ENCODE measurements at regions not wholly inside any gene's neighbourhood (a gene's known extent, or its start where the extent isn't known, plus 50 kb on each side); places are given as distances from the start of the nearest gene placed in this dataset.

DNA sequence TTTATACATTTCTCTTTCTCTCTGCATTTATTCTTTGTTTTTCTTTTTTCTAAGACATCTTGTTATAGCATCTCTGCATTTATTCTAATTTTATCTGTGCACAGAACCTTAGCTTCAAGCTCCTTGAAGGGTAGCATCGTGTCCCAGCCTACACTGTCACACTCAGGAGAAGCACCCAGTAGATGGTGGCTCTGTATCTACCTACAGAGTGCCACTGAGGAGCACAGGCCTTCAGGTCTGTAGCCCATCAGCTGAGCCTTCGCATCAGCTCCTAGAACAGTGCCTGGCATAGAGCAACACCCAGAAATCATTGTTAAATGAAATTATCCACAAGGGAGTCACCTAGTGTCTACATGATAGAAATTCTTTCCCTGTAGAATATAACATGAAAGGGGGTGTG lies 203.0 kb upstream of the KLF14 start:
- Histone ChIP-seq H3K9me3 (no peaks in the 10 kb centered on the region), H3K36me3 (peaks cover 0 to 11% of the 10 kb centered on the region in 2 donors), H3K4me1 (peaks cover 60 to 68% of the 10 kb centered on the region in 2 donors), H3K4me3 (peak overlapping the region in 2 of 4 donors; percentile 69 to 81), H3K27me3 (no peaks in the 10 kb centered on the region), H3K27ac (peak overlapping the region; percentile 91 to 97 (median 94))
- TF ChIP-seq POLR2A (IDR thresholded peaks at IDR 0.05), result no peak
- TF ChIP-seq, protein P1, sequence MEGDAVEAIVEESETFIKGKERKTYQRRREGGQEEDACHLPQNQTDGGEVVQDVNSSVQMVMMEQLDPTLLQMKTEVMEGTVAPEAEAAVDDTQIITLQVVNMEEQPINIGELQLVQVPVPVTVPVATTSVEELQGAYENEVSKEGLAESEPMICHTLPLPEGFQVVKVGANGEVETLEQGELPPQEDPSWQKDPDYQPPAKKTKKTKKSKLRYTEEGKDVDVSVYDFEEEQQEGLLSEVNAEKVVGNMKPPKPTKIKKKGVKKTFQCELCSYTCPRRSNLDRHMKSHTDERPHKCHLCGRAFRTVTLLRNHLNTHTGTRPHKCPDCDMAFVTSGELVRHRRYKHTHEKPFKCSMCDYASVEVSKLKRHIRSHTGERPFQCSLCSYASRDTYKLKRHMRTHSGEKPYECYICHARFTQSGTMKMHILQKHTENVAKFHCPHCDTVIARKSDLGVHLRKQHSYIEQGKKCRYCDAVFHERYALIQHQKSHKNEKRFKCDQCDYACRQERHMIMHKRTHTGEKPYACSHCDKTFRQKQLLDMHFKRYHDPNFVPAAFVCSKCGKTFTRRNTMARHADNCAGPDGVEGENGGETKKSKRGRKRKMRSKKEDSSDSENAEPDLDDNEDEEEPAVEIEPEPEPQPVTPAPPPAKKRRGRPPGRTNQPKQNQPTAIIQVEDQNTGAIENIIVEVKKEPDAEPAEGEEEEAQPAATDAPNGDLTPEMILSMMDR (IDR thresholded peaks at IDR 0.05 in 4 of 5, conservative IDR thresholded peaks at IDR 0.05 in 1 of 5), result no peak
- DNase-seq (no peak), ATAC-seq (no peak)
- intact Hi-C loops (cut with DNase I; ENCODE audit: low total_unique reads) (no loop called here), in situ Hi-C loops (cut with MboI; ENCODE audit: low sequenced_read_pairs in 4 of 4) (no loop called here)

DNA sequence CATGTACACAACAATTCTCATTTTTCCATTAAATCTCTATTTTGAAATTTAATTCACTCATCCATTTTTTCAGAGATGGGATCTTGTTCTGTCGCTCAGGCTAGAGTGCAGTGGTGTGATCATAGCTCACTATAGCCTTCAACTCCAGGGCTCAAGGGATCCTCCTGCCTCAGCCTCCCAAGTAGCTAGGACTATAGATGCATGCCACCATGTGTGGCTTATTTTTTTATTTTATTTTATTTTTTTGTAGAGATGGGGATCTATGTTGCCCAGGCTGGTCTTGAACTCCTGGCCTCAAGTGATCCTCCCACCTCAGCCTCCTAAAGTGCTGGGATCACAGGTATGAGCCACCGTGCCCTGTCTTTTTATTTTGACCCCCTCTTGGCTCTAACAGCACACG lies 203.8 kb upstream of the KLF14 start:
- no peak for TF ChIP-seq POLR2A (IDR thresholded peaks at IDR 0.05)
- TF ChIP-seq, protein P1 (IDR thresholded peaks at IDR 0.05 in 4 of 5, conservative IDR thresholded peaks at IDR 0.05 in 1 of 5), result no peak
- H3K27me3 ChIP-seq, result no peaks in the 10 kb centered on the region
- H3K9me3 ChIP-seq, result no peaks in the 10 kb centered on the region
- in situ Hi-C loops (cut with MboI; ENCODE audit: low sequenced_read_pairs in 4 of 4), result no loop called here
- intact Hi-C loops (cut with DNase I; ENCODE audit: low total_unique reads), result no loop called here
- peaks cover 0 to 11% of the 10 kb centered on the region in 2 donors for H3K36me3 ChIP-seq
- H3K4me3 ChIP-seq, result peak overlapping the region in 3 of 4 donors; percentile 67 to 81 (median 69)
- no peak for ATAC-seq
- no peak for DNase-seq
- H3K4me1 ChIP-seq, result peaks cover 53 to 65% of the 10 kb centered on the region in 2 donors
- H3K27ac ChIP-seq, result peak overlapping the region; percentile 91 to 97 (median 94)

DNA sequence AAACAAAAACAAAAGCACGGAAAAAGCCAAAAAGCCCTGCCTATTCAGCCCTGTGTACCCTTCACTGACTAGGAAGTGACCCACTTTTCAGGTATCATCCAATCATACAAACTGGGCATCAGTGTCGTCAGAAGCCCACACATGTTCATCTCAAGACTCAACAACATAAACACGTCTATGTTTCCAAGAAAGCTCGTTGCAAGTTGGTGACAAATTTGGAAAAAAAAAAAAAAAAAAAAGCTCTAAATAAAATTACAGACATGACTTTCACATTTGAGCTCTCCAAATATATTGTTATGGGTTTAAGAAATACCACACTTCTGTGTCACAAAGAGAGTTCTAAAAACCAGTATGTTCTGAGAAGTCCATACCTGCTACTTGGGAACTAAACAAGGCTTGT lies 204.7 kb upstream of the KLF14 start:
- Histone ChIP-seq H3K4me3 (peak overlapping the region; percentile 61 to 81 (median 68)), H3K27me3 (no peaks in the 10 kb centered on the region), H3K4me1 (peaks cover 44 to 65% of the 10 kb centered on the region in 2 donors), H3K9me3 (no peaks in the 10 kb centered on the region), H3K36me3 (peaks cover 0 to 11% of the 10 kb centered on the region in 2 donors), H3K27ac (peak overlapping the region; percentile 91 to 97 (median 94))
- intact Hi-C loops (cut with DNase I; ENCODE audit: low total_unique reads) (no loop called here), in situ Hi-C loops (cut with MboI; ENCODE audit: low sequenced_read_pairs in 4 of 4) (no loop called here)
- DNase-seq, result no peak
- peak in 1 of 2 donors; percentile 12 for ATAC-seq
- TF ChIP-seq POLR2A (IDR thresholded peaks at IDR 0.05), result peak in 1 of 2 donors; percentile 42
- TF ChIP-seq, protein P1 (IDR thresholded peaks at IDR 0.05 in 4 of 5, conservative IDR thresholded peaks at IDR 0.05 in 1 of 5), result no peak

DNA sequence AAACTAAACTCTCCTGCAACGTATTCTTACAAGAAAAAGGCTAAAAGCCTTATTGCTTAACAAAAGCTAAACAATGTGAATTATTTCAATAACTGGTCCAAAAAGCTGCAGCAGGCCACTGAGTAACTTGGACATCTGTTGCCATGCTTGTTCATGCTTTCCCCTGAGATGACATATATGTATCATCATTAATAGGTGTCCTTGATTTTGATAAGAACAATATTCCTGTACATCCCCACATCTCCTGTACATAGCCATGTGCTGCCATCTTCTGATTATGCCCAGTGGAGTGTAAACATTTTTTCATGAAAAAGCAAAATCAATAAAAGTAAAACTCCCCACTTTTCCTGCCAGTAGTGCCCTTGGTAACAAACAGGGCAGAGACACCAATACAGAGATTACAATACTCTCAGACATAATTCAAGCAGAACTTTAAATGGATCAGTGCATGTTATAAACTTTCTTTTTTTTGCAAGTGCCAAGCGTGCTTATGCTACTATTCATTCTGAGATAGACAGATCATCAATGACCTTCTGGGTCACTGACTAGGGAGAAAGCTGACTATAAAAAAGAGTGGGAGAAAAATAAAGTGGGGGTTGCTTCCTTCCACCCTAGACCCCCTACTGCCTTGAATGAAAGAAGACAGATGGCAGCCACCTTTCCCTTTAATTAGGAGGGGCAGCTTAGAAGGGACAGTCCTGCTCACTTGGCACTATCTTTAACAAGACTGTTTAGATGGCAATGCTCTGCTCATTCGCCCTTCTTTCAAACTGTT lies 205.5 kb upstream of the KLF14 start:
- TF ChIP-seq, protein P1 (IDR thresholded peaks at IDR 0.05 in 4 of 5, conservative IDR thresholded peaks at IDR 0.05 in 1 of 5), result no peak
- peak in 1 of 2 donors; percentile 27 for TF ChIP-seq POLR2A (IDR thresholded peaks at IDR 0.05)
- H3K4me3 ChIP-seq, result peak overlapping the region; percentile 61 to 81 (median 68)
- H3K4me1 ChIP-seq, result peaks cover 36 to 67% of the 10 kb centered on the region in 2 donors
- H3K27ac ChIP-seq, result peak overlapping the region; percentile 91 to 97 (median 94)
- DNase-seq (no peak), ATAC-seq (no peak)
- H3K9me3 ChIP-seq, result no peaks in the 10 kb centered on the region
- H3K36me3 ChIP-seq, result peaks cover 0 to 11% of the 10 kb centered on the region in 2 donors
- no peaks in the 10 kb centered on the region for H3K27me3 ChIP-seq
- in situ Hi-C loops (cut with MboI; ENCODE audit: low sequenced_read_pairs in 4 of 4), result no loop called here
- intact Hi-C loops (cut with DNase I; ENCODE audit: low total_unique reads), result loop anchor here (5.0 to 10.0 kb wide), 2 partner anchors 168 to 1715 kb away; partner anchors contain the start of gene AHCYL2

All from gastrocnemius medialis (tissue), 4 donors.